ENCODE measurements at regions not wholly inside any gene's neighbourhood (a gene's known extent, or its start where the extent isn't known, plus 50 kb on each side); places are given as distances from the start of the nearest gene placed in this dataset.
"Not testable (repeated sequence)": the region's sequence is repeated elsewhere in the genome, so short reads cannot be mapped to it uniquely, and the experiment has no call there.

- DNase-seq (ENCODE audit: low read depth), result no peak
Measured at GRCh38 chr17:83019376-83019775, 60.0 kb upstream of the METRNL start.

- DNase-seq (ENCODE audit: low read depth), result no peak
Measured at GRCh38 chr17:83024218-83024971, 55.0 kb upstream of the METRNL start.

GRCh38 chr17:83025636-83026280 is 53.7 kb upstream of the METRNL start:
- DNase-seq (ENCODE audit: low read depth), result no peak

- DNase-seq (ENCODE audit: low read depth), result no peak
Measured at GRCh38 chr17:83026311-83026811, 53.0 kb upstream of the METRNL start.

GRCh38 chr17:83026921-83027320 is 52.5 kb upstream of the METRNL start:
- DNase-seq (ENCODE audit: low read depth), result not testable (repeated sequence)

- no peak for DNase-seq (ENCODE audit: low read depth)
Measured at GRCh38 chr17:83028851-83029250, 50.6 kb upstream of the METRNL start.

GRCh38 chr17:83029571-83029970 is 49.8 kb upstream of the METRNL start:
- no peak for DNase-seq (ENCODE audit: low read depth)

Measured in M059J (cell line).